Natural killer cell (primary cell): ENCODE measurements at regions not wholly inside any gene's neighbourhood (a gene's known extent, or its start where the extent isn't known, plus 50 kb on each side); places are given as distances from the start of the nearest gene placed in this dataset.

Experiments
- ATAC-seq, 3 donors: fragments of 150-1000 bp in 2 of 3; fragments of 200-7000 bp in 1 of 3; cut with Tn5 transposase; 1 replicate in 1 of 3; 2 replicates in 2 of 3; pipeline ENCODE4 v1.10.0; 2021; ENCODE audit warnings: mild to moderate bottlenecking in 2 of 3, moderate library complexity in 2 of 3
- DNase-seq, 2 donors: peaks; one replicate each; pipeline versions ENCODE4 v3.0.0 to v3.0.0-alpha.2; 2013 to 2021; ENCODE audit warnings: mixed read lengths in 1 of 2
- H3K27ac ChIP-seq: one replicate; pipeline ENCODE4 v1.5.1; 2013; ENCODE audit warnings: mild to moderate bottlenecking, low read length
- H3K27me3 ChIP-seq: one replicate; pipeline ENCODE4 v1.6.1; 2013; ENCODE audit warnings: low read length; ENCODE audit not compliant: control insufficient read depth, insufficient read depth
- H3K36me3 ChIP-seq: one replicate; pipeline ENCODE4 v1.6.1; 2013; ENCODE audit warnings: low read length; ENCODE audit not compliant: control insufficient read depth, insufficient read depth
- H3K4me1 ChIP-seq: one replicate; pipeline ENCODE4 v1.6.1; 2013; ENCODE audit warnings: low read length; ENCODE audit not compliant: control insufficient read depth, insufficient read depth
- H3K4me3 ChIP-seq: one replicate; pipeline ENCODE4 v1.5.1; 2013; ENCODE audit warnings: low read length
- H3K9me3 ChIP-seq: one replicate; pipeline ENCODE4 v1.6.1; 2013; ENCODE audit warnings: low read length; ENCODE audit not compliant: control insufficient read depth, insufficient read depth
- H3K27ac Mint-ChIP-seq, 2 donors: one replicate each; pipeline ENCODE4 v1.8.0; 2022; ENCODE audit warnings: mild to moderate bottlenecking in 2 of 2, mixed read lengths in 2 of 2, moderate library complexity in 1 of 2
- H3K27me3 Mint-ChIP-seq, 2 donors: one replicate each; pipeline ENCODE4 v1.8.0; 2022; ENCODE audit warnings: low read depth in 2 of 2, mixed read lengths in 2 of 2
- H3K36me3 Mint-ChIP-seq: one replicate; pipeline ENCODE4 v1.8.0; 2022; ENCODE audit warnings: mixed read lengths
- H3K4me1 Mint-ChIP-seq, 2 donors: one replicate each; pipeline ENCODE4 v1.8.0; 2022; ENCODE audit warnings: mixed read lengths in 2 of 2
- H3K4me3 Mint-ChIP-seq: one replicate; pipeline ENCODE4 v1.8.0; 2022; ENCODE audit warnings: mild to moderate bottlenecking, moderate library complexity, mixed read lengths
- H3K9me3 Mint-ChIP-seq, 2 donors: one replicate each; pipeline ENCODE4 v1.8.0; 2022; ENCODE audit warnings: mixed read lengths in 2 of 2
- WGBS: methylation state at CpG from one replicate; pipeline ENCODE4 v1.1.7; 2013; ENCODE audit warnings: missing lambda C conversion rate; ENCODE audit not compliant: insufficient coverage; 5-methylcytosine and 5-hydroxymethylcytosine counted together
- intact Hi-C: fragments of 100-400 bp; cut with micrococcal nuclease; formaldehyde crosslinking; loops from one replicate; pipeline ENCODE4 v1.14.2; 2022
- TF ChIP-seq, protein P1 (sequence below): fragments of 200-600 bp; IDR thresholded peaks from one replicate; pipeline ENCODE4 v1.8.0; 2022; ENCODE audit warnings: antibody characterized with exemption

DNA sequence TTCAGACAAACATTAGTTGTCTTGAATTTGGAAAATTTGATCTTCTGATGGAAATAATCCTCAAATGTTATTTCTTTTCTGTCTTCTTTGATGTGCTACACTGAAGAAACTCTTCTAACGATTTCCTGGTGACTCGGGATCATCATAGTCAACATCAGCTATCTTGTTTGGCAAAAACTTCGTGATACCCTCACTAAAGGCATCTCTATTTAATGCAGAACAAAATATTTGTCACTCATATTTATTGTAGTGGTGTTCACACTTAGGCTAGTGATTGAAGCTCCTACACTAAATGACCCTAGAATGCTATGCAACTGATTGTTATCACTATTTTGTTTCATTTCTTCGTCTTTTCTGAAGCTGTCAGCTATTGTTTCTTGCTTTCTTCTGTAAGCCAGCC, 334.7 kb upstream of the ZEB2 start:
- Histone ChIP-seq H3K4me3 (no peak overlapping the region), H3K36me3 (no peaks in the 10 kb centered on the region), H3K27ac (no peak overlapping the region), H3K9me3 (no peaks in the 10 kb centered on the region), H3K4me1 (no peaks in the 10 kb centered on the region), H3K27me3 (no peaks in the 10 kb centered on the region)
- no peak for ATAC-seq
- 98% methylated on average over 3 of the region's 4 CpGs for WGBS
- Mint-ChIP-seq H3K4me1 (peaks cover 0 to 5% of the 10 kb centered on the region in 2 donors), H3K27me3 (peaks cover 0 to 3% of the 10 kb centered on the region in 2 donors), H3K4me3 (no peak overlapping the region), H3K36me3 (peaks cover 9% of the 10 kb centered on the region), H3K9me3 (peaks cover 0 to 3% of the 10 kb centered on the region in 2 donors), H3K27ac (no peak overlapping the region)
- TF ChIP-seq, protein P1, sequence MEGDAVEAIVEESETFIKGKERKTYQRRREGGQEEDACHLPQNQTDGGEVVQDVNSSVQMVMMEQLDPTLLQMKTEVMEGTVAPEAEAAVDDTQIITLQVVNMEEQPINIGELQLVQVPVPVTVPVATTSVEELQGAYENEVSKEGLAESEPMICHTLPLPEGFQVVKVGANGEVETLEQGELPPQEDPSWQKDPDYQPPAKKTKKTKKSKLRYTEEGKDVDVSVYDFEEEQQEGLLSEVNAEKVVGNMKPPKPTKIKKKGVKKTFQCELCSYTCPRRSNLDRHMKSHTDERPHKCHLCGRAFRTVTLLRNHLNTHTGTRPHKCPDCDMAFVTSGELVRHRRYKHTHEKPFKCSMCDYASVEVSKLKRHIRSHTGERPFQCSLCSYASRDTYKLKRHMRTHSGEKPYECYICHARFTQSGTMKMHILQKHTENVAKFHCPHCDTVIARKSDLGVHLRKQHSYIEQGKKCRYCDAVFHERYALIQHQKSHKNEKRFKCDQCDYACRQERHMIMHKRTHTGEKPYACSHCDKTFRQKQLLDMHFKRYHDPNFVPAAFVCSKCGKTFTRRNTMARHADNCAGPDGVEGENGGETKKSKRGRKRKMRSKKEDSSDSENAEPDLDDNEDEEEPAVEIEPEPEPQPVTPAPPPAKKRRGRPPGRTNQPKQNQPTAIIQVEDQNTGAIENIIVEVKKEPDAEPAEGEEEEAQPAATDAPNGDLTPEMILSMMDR, result no peak
- DNase-seq, result no peak
- intact Hi-C loops, result no loop called here

DNA sequence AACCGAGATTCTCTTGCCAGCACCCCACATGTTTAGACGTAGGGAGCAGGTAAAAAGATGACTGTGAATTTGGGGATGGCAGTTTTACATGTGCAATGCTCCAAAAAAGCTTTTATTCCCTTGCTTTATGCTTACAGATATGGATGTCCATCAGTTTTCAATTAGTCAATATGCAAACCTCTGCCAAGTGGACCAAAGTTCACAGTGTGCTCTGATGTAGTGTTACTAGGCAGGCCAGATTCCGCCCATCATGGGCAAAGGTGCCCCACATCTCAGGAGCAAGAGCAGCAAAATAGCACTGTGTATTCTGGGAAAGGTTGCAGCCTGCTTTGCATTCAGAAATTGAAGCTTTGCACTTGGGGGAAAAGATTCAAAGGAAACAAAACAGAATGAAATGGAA, 329.7 kb upstream of the ZEB2 start:
- 99% methylated on average over 3 of the region's 3 CpGs for WGBS
- no peaks in the 10 kb centered on the region for H3K9me3 ChIP-seq
- Mint-ChIP-seq H3K9me3 (peaks cover 0 to 3% of the 10 kb centered on the region in 2 donors), H3K27me3 (peaks cover 0 to 5% of the 10 kb centered on the region in 2 donors), H3K4me1 (peaks cover 5 to 9% of the 10 kb centered on the region in 2 donors), H3K36me3 (peaks cover 6% of the 10 kb centered on the region), H3K4me3 (no peak overlapping the region), H3K27ac (no peak overlapping the region)
- TF ChIP-seq, protein P1, result no peak
- H3K27ac ChIP-seq, result no peak overlapping the region
- H3K27me3 ChIP-seq, result no peaks in the 10 kb centered on the region
- ATAC-seq (no peak), DNase-seq (no peak)
- no peaks in the 10 kb centered on the region for H3K36me3 ChIP-seq
- H3K4me1 ChIP-seq, result no peaks in the 10 kb centered on the region
- H3K4me3 ChIP-seq, result no peak overlapping the region
- intact Hi-C loops, result no loop called here

DNA sequence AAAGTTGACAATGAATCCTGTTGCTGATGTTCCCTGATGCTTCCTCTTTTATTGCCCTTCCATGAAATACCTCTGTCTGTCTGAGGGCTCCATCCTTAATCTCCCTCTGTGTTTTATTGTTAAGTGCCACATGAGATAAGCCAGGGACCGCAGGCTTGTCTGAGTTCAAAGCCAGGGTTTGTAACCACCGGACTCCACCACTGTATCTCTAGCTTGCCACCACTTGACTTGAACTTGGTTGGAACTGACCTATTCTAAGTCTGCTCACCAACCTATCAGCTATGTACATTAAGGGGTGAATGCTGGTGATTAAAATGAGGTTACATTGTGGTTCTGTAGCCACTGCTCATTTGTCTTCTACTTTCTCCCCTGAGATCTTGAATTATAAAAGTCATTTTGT, 328.5 kb upstream of the ZEB2 start:
- no peak overlapping the region for H3K4me3 ChIP-seq
- no peak overlapping the region for H3K4me3 Mint-ChIP-seq
- 74% methylated on average over 2 of the region's 2 CpGs for WGBS
- DNase-seq, result no peak
- ATAC-seq, result no peak
- intact Hi-C loops, result no loop called here
- H3K27me3 Mint-ChIP-seq, result peaks cover 0 to 5% of the 10 kb centered on the region in 2 donors
- no peaks in the 10 kb centered on the region for H3K9me3 Mint-ChIP-seq
- no peaks in the 10 kb centered on the region for H3K27me3 ChIP-seq
- H3K27ac Mint-ChIP-seq, result no peak overlapping the region
- peaks cover 5 to 9% of the 10 kb centered on the region in 2 donors for H3K4me1 Mint-ChIP-seq
- TF ChIP-seq, protein P1, result no peak
- H3K9me3 ChIP-seq, result no peaks in the 10 kb centered on the region
- H3K4me1 ChIP-seq, result no peaks in the 10 kb centered on the region
- no peak overlapping the region for H3K27ac ChIP-seq
- H3K36me3 Mint-ChIP-seq, result no peaks in the 10 kb centered on the region
- H3K36me3 ChIP-seq, result no peaks in the 10 kb centered on the region

DNA sequence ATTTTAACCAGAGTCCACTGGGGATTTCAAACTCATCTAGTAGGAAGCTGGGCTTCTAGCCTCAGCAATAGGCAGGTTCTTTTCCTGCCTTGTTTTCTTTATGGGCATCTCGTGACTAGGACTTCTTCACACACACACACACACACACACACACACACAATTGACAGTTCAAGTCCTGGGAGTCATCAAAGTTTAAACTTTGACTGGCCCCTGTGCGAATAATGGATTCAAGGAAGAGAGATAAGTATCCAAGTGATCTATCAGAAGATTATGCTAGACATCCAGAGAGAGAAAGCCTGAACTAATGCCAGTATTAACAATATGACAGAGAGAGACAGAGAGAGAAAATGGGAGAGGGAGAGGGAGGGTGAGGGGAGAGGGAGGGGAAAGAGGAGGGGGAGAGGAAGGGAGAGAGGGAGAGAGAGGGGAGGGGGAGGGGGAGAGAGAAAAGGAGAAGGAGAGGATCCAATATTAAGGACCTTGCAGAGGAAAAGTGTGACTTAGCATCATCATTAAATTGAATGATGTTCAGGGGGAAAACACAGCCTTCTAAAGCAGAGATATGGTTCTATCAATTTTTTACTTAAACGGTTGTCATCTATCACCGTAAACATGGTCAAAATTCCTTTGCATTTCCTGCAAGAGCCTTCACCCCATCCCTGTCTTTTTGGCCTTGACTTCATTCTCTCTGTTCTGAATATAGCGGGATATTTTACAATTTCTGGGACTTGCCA, 327.6 kb upstream of the ZEB2 start:
- Mint-ChIP-seq H3K9me3 (no peaks in the 10 kb centered on the region), H3K27ac (no peak overlapping the region), H3K4me3 (no peak overlapping the region), H3K27me3 (peaks cover 0 to 5% of the 10 kb centered on the region in 2 donors), H3K36me3 (no peaks in the 10 kb centered on the region), H3K4me1 (peaks cover 5 to 9% of the 10 kb centered on the region in 2 donors)
- TF ChIP-seq, protein P1, result no peak
- Histone ChIP-seq H3K4me1 (no peaks in the 10 kb centered on the region), H3K27ac (no peak overlapping the region), H3K4me3 (no peak overlapping the region), H3K27me3 (no peaks in the 10 kb centered on the region), H3K9me3 (no peaks in the 10 kb centered on the region), H3K36me3 (no peaks in the 10 kb centered on the region)
- DNase-seq (no peak), ATAC-seq (no peak)
- intact Hi-C loops, result no loop called here
- WGBS, result 84% methylated on average over 5 of the region's 5 CpGs
